Sciatic nerve (tissue), 2 donors: ENCODE measurements at regions not wholly inside any gene's neighbourhood (a gene's known extent, or its start where the extent isn't known, plus 50 kb on each side); places are given as distances from the start of the nearest gene placed in this dataset.
A peak's percentile ranks its signal among the peaks of the same experiment; 100 is the strongest.

Source experiments
- ATAC-seq: fragments of 200-7000 bp; cut with Tn5 transposase; one replicate; pipeline ENCODE4 v1.9.1; 2020; ENCODE audit warnings: mild to moderate bottlenecking, moderate library complexity
- DNase-seq: peaks from one replicate; pipeline ENCODE4 v3.0.0-alpha.2; 2020; ENCODE audit warnings: low spot score
- intact Hi-C: fragments of 100-400 bp; cut with DNase I; formaldehyde crosslinking; loops from one replicate; pipeline ENCODE4 v1.14.2; 2022
- donor health status: DM: no; HTN: no; CAD: no.
- donor health status: DM: no; HTN: no; CAD: no.

- ATAC-seq (no peak), DNase-seq (no peak)
- intact Hi-C loops = no loop called here
Measured at GRCh38 chrX:39293203-39293602, 491.9 kb downstream of the MID1IP1 start.

DNA sequence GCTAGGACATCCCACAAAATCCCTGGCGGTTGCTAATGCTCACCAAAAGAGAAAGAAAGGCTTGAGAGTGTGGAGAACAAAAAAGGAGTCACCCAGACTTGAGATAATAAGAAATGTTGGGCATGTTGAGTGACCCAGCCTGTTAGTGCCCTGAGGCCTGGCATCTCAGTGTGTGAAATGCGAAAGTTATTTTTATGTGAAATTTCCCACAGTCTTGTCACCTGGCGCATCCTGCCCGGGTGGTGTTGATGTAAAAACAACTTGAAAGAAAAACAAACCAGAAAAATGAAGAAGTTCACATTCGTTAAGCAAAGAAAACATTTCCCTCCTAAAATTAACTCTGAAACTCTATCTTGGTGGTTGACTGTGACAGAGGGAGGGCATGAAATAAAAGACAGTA lies 495.2 kb downstream of the MID1IP1 start:
- ATAC-seq (no peak), DNase-seq (no peak)
- intact Hi-C loops = no loop called here

DNA sequence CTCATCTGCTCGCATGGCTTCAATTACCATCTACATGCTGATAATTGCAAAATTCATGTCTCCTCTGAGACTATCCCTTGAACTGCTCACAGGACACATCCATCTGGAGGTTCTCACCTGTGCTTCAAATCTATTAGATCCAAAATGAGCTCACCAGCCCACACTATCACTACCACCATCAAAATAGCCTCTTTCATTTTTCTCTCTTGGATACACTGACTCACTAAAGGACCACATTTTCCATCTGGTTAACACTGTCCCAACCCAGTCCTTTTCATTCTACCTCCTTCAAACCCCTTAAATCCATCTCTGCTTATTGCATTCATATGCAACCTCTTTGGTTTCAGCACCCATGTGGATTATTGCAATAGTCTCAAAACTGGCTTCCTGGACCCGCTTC lies 497.6 kb downstream of the MID1IP1 start:
- no peak for DNase-seq
- intact Hi-C loops = no loop called here
- no peak for ATAC-seq

- intact Hi-C loops = no loop called here
- DNase-seq (no peak), ATAC-seq (no peak)
Measured at GRCh38 chrX:39299615-39300014, 498.4 kb downstream of the MID1IP1 start.

DNA sequence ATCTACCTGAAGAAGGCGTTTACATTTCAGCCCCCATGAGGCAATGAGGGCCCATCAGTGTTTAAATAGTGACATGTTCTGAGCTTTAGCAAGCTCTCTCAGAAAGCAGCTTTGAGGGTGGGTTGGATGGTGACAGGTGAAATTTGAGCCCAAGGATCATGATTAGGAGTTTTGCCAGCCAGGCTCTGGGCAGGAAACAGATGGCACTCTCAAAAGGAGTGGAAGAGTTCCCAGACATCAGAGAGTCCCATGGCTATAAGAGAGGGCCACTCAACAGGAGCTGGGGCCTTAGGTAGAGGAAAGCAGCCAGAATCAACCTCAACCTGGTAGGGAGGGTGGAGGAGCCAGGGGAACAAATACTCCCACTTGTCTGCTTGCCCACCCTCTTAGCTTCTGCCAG lies 499.8 kb downstream of the MID1IP1 start:
- no peak for DNase-seq
- no peak for ATAC-seq
- intact Hi-C loops = no loop called here

- intact Hi-C loops = no loop called here
- no peak for DNase-seq
- ATAC-seq = no peak
Measured at GRCh38 chrX:39302838-39303237, 501.6 kb downstream of the MID1IP1 start.

DNA sequence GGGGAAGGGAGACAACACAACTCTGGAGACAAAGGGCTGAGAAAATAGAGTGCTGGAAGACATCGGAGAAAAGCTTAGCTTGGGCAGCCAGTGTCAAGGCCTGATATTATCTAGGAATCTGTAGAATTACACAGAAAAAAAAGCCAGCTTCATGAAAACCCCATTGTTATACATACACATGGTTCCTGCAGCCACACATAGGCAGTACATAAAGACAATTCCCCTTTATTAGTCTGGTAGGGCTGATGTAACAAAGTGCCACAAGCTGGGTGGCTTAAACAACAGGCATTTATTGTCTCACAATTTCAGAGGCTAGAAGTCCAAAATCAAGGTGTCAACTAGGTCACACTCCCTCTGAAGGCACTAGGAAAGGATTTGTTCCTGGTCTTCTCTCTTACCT lies 503.5 kb downstream of the MID1IP1 start:
- ATAC-seq = no peak
- intact Hi-C loops = no loop called here
- no peak for DNase-seq

- no peak for DNase-seq
- intact Hi-C loops = no loop called here
- no peak for ATAC-seq
Measured at GRCh38 chrX:39307488-39307887, 506.2 kb downstream of the MID1IP1 start.

- intact Hi-C loops = no loop called here
- DNase-seq = no peak
- no peak for ATAC-seq
Measured at GRCh38 chrX:39308126-39308525, 506.9 kb downstream of the MID1IP1 start.

DNA sequence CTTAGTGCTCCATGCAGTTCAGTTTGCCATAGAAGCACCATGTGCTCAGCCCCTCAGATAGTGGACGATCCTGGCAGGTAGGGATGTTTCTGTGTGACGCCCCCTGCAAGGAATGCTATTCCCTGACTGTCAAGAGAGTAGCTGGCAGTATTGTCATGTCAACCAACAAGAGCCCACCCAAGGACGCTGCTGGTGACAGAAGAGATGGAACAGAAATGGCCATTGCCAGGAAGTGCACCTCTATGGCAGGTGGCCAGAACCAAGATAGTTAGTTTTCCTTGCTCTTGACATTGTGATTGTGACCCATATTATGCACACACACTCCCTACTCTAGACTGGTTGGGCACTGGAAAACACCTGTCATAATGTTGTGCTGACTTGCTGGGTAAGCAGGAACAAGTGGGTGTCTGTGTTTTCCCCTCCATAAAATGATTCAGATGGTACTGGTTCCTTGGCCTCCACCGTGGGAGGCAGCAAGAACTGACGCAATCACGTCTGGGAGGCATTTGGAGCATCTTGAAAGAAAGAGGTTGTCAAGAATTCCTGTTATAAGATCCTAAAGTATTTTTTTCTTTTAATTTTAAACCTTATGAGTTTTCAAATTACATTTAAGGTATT lies 507.9 kb downstream of the MID1IP1 start:
- DNase-seq (no peak), ATAC-seq (peak; percentile 67)
- intact Hi-C loops = no loop called here

DNA sequence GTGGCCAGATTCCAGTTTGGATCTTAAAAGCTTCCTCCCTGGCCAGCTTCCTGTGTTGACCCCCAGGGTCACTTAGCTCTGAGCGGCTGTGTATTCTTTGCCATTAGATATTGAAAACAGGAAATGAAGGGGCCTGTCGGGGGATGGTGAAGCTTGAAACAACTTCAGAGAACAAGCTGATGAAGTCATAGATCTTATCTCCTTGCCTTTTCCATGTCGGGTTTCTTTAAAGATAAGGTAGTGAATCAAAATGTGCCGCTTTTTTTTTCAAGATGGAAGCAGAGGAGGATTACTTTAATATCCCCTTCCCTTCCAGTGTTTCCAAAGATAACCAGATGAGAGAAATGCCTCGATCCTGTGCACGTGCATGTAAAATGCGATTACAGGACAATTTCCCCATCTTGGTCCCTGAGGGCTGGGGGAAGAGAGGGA lies 508.5 kb downstream of the MID1IP1 start:
- intact Hi-C loops = no loop called here
- ATAC-seq (peak; percentile 64), DNase-seq (no peak)

GRCh38 chrX:39310891-39311290 lies 509.6 kb downstream of the MID1IP1 start:
- intact Hi-C loops = no loop called here
- ATAC-seq (peak; percentile 64), DNase-seq (no peak)

GRCh38 chrX:39311646-39312045 lies 510.4 kb downstream of the MID1IP1 start:
- DNase-seq = no peak
- ATAC-seq = no peak

DNA sequence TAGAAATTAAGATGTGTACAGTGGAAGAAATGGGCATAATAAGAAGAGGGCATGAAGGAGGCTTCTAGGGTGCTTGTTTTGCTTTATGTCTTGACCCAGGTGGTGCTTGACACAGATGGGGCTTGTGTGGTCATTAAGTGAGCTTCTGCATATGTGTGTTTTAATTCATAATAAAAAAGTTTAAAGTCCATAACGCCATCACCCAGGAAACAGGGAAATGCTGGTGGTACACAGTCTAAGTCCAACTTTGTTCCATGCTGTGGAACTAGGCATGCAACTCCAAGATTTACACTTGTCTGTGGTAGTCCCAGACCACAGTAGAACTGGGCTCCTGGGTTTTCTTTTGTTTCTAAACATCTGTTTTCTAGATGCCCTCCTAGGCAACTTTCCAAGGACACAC lies 511.9 kb downstream of the MID1IP1 start:
- DNase-seq = no peak
- no peak for ATAC-seq
- intact Hi-C loops = no loop called here

More at GRCh38 chrX:39311646-39312045, 510.4 kb downstream of the MID1IP1 start:
- intact Hi-C loops = no loop called here

GRCh38 chrX:39318506-39319343 lies 517.5 kb downstream of the MID1IP1 start:
- no peak for DNase-seq

DNA sequence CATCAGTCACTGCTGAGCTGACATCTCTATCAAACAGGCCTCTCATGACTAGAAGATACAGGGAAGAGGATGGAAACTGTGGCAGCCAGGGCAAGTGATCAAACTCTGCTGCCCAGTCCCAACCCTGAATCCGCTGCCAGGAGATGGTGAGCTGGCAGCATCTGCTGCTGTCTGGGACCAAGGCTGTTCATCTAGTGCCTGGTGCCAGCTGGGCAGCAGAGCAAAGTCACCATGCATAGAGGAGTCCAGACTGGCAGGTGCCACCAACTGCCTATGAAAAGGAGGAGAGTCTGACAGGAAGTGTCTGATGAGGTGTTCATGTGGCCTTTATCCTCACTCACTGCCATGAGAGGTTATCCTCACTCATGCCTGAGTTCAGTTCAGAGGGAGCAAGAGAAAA lies 518.9 kb downstream of the MID1IP1 start:
- ATAC-seq (no peak), DNase-seq (no peak)
- intact Hi-C loops = no loop called here

More at GRCh38 chrX:39318506-39319343, 517.5 kb downstream of the MID1IP1 start:
- ATAC-seq = peak; percentile 90
- intact Hi-C loops = no loop called here

GRCh38 chrX:39322496-39322895 lies 521.2 kb downstream of the MID1IP1 start:
- intact Hi-C loops = no loop called here
- DNase-seq = no peak
- ATAC-seq = no peak

DNA sequence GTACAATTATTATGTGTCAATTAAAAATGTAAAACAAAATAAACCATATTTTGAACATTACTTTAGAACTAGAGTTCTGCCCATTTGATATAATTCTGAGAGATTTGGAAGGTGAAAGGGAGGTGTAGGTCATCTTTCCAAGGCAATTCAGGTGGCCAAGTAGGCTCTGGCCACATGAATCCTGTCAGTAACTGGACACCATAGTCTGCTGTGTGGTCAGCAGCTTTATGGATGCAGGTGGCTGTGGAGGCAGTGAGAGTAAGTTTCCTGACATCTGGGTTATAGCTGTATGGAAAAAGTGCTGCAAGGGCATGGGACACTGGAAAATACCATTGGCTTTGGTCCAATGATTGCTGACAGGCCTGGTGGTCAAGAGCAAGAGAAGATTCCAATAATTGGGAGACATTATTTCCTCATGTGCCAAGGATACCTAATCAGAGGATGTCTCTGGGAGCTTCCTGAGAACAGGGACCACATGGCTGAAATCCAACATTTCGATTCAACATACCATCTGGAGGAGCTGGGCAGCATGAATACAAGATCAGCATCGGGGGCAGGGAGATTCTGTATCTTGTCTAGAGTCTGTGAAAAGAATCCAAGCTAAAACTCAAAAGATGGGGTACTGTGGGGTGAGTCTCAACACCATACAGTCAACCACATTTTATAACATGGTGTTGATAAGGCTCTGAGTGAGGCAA lies 523.1 kb downstream of the MID1IP1 start:
- intact Hi-C loops = no loop called here

DNA sequence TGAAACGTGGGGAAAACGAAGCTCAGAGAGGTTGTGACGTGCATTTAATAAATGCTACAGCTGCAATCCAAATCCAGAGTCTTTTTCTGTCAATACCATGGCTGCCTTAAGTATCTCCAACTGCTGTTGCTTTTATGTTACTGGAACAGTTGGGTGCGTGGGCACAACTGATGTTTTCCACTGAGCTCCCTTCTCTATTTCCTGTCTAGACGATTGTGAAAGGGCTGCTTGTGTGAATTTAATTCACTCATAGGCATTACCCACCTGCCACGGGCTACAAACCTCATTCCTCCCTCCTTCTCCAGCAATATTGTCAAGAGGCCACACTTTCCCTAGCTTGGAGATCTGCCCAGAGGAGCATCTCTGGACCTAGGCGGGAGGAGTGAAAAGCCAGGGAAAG lies 526.0 kb downstream of the MID1IP1 start:
- DNase-seq (no peak), ATAC-seq (no peak)
- intact Hi-C loops = no loop called here

More for the DNA sequence above, 523.1 kb downstream of the MID1IP1 start:
- no peak for ATAC-seq
- no peak for DNase-seq

GRCh38 chrX:39327705-39328104 lies 526.4 kb downstream of the MID1IP1 start:
- DNase-seq = no peak
- intact Hi-C loops = no loop called here
- ATAC-seq = no peak
